GM12878 (cell line): ENCODE measurements at regions not wholly inside any gene's neighbourhood (a gene's known extent, or its start where the extent isn't known, plus 50 kb on each side); places are given as distances from the start of the nearest gene placed in this dataset.
A peak's percentile ranks its signal among the peaks of the same experiment; 100 is the strongest.

Source experiments
- ATAC-seq: fragments of 200-7000 bp; cut with Tn5 transposase; 3 replicates; pipeline ENCODE4 v1.9.1; 2020; ENCODE audit warnings: mild to moderate bottlenecking, moderate library complexity
- BruUV-seq: library from RNA; stranded (reverse); fragments of 400-500 nt; replicated peaks from 2 replicates; lab custom pipeline; 2021; lab: Mats Ljungman, UMichigan
- CTCF ChIA-PET: fragments of 300-600 bp; sonication (Branson Sonifier 250); formaldehyde crosslinking; extraction: SDS; loops from one replicate; lab custom pipeline; 2021; ENCODE audit warnings: inconsistent platforms; lab: Yijun Ruan, JAX
- POLR2A ChIA-PET: fragments of 350-600 bp; formaldehyde crosslinking; extraction: SDS; loops from one replicate; lab custom pipeline; 2021; ENCODE audit warnings: inconsistent platforms; lab: Charles Lee
- RAD21 ChIA-PET: fragments of 300-600 bp; sonication (Branson Sonifier 250); formaldehyde crosslinking; loops from one replicate; lab custom pipeline; 2023; ENCODE audit warnings: antibody characterized with exemption; ENCODE audit not compliant: unreplicated experiment; lab: Charles Lee
- SMC1A ChIA-PET: fragments of 300-600 bp; sonication (Branson Sonifier 250); formaldehyde crosslinking; loops from one replicate; lab custom pipeline; 2023; ENCODE audit not compliant: unreplicated experiment, uncharacterized antibody; lab: Charles Lee
- DNase-seq: peaks from one replicate; pipeline ENCODE4 v3.0.0-alpha.2; 2011; ENCODE audit warnings: low read depth, low spot score
- FAIRE-seq: peaks from 3 replicates; lab custom pipeline; 2011; peaks lifted over from hg19 to GRCh38; lab: Jason Lieb, UNC
- H2AFZ ChIP-seq: 2 replicates; pipeline ENCODE4 v1.6.0; 2011; ENCODE audit warnings: low read depth, low read length, control low read depth; ENCODE audit not compliant: control insufficient read depth
- H3K27ac ChIP-seq: 2 replicates; pipeline ENCODE4 v1.5.1; 2011; ENCODE audit warnings: control low read depth; ENCODE audit not compliant: control insufficient read depth, insufficient read depth
- H3K27me3 ChIP-seq, 2 experiments: replicated peaks in 1 of 2; 2 replicates each; pipeline versions ENCODE4 v1.6.0 to v1.6.1; 2011; ENCODE audit warnings: low read length in 1 of 2; ENCODE audit not compliant: control insufficient read depth in 2 of 2, insufficient read depth in 2 of 2
- H3K36me3 ChIP-seq, 2 experiments: 2 replicates each; pipeline ENCODE4 v1.5.1; 2011; ENCODE audit warnings: low read length in 1 of 2; ENCODE audit not compliant: control insufficient read depth in 2 of 2, insufficient read depth in 2 of 2
- H3K4me1 ChIP-seq: 2 replicates; pipeline ENCODE4 v1.6.1; 2011; ENCODE audit warnings: mild to moderate bottlenecking, low read length, moderate library complexity, mixed read lengths; ENCODE audit not compliant: control insufficient read depth, insufficient read depth
- H3K4me2 ChIP-seq: 2 replicates; pipeline ENCODE4 v1.6.0; 2011; ENCODE audit warnings: control low read depth; ENCODE audit not compliant: control insufficient read depth, insufficient read depth
- H3K4me3 ChIP-seq: fragments of 200-600 bp; sonication (generic); 2 replicates; pipeline ENCODE4 v1.5.1; 2016
- H3K79me2 ChIP-seq: 2 replicates; pipeline ENCODE4 v1.6.0; 2011; ENCODE audit warnings: low read length; ENCODE audit not compliant: control insufficient read depth, insufficient read depth
- H3K9ac ChIP-seq: 2 replicates; pipeline ENCODE4 v1.8.0; 2011; ENCODE audit warnings: low read length, control low read depth, mixed read lengths; ENCODE audit not compliant: control insufficient read depth, insufficient read depth
- H3K9me3 ChIP-seq: replicated peaks from 3 replicates; pipeline ENCODE4 v1.5.1; 2011; ENCODE audit warnings: mild to moderate bottlenecking, low read length; ENCODE audit not compliant: control insufficient read depth, insufficient read depth
- H4K20me1 ChIP-seq: 2 replicates; pipeline ENCODE4 v1.6.0; 2011; ENCODE audit not compliant: control insufficient read depth, insufficient read depth
- HCFC1 ChIP-seq: fragments of 150-350 bp; IDR thresholded peaks from 2 replicates; pipeline ENCODE4 v1.6.1; 2014; ENCODE audit warnings: low read length
- RAD21 ChIP-seq: IDR thresholded peaks from 2 replicates; pipeline ENCODE4 v1.6.1; 2011; ENCODE audit warnings: mild to moderate bottlenecking, low read depth, low read length, moderate library complexity; ENCODE audit not compliant: insufficient read depth
- SMC3 ChIP-seq: IDR thresholded peaks from 2 replicates; pipeline ENCODE4 v1.6.1; 2011; ENCODE audit warnings: low read length, improper control_type of control experiment, borderline replicate concordance
- TCF7 ChIP-seq: IDR thresholded peaks from 2 replicates; pipeline ENCODE4 v1.6.1; 2014; ENCODE audit warnings: antibody characterized with exemption, borderline replicate concordance
- WGBS: methylation state at CpG from one replicate; pipeline ENCODE4 v1.1.6; 2016; ENCODE audit warnings: low lambda C conversion rate; ENCODE audit not compliant: insufficient replicate concordance, insufficient coverage; ENCODE audit errors: missing lambda C conversion rate; 5-methylcytosine and 5-hydroxymethylcytosine counted together
- in situ Hi-C: fragments of 300-500 bp; cut with MboI; formaldehyde crosslinking; loops from 9 replicates; pipeline ENCODE4 v1.14.3; 2018; ENCODE audit warnings: mixed read lengths
- intact Hi-C: fragments of 100-400 bp; cut with micrococcal nuclease; formaldehyde crosslinking; loops from one replicate; pipeline ENCODE4 v1.14.2; 2022; ENCODE audit not compliant: unreplicated experiment
- TF ChIP-seq, protein P1 (sequence below): IDR thresholded peaks from 2 replicates; pipeline ENCODE4 v1.6.1; 2012; ENCODE audit warnings: low read depth, low read length, improper control_type of control experiment
- TF ChIP-seq, protein P2 (sequence below), 3 experiments: IDR thresholded peaks in 2 of 3; conservative IDR thresholded peaks in 1 of 3; 2 replicates each; pipeline ENCODE4 v1.5.1; 2011; ENCODE audit warnings: low read depth in 3 of 3, low read length in 3 of 3, mild to moderate bottlenecking in 3 of 3, control low read depth in 2 of 3, moderate library complexity in 2 of 3, inconsistent platforms in 1 of 3, mixed read lengths in 1 of 3; ENCODE audit not compliant: control insufficient read depth in 2 of 3, insufficient read depth in 1 of 3; ENCODE audit errors: extremely low read depth in 1 of 3

DNA sequence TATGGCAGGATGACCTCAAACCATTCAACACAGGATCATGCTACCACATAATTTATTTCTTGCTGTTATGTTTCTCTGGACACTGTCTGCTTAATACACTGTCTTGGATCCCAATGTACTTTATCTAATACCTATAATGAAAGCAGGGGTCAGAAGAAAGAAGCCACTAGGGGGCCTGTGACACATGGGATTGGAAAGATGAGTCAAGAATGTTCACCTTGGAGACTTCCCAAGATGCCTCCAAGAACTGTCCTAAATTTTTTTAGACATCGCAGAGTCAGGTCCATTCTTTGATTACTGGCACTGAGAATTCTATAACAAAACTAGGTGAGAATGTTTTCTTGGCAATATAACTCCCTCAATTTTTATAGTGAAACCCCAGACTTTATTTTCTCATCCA lies 305.8 kb upstream of the SMARCA2 start:
- Histone ChIP-seq H3K9me3 (no peaks in the 10 kb centered on the region; the same call in 2 of the 3 replicates), H2AFZ (no peak overlapping the region), H3K36me3 (no peaks in the 10 kb centered on the region), H3K4me2 (no peak overlapping the region), H3K4me3 (no peak overlapping the region), H4K20me1 (no peaks in the 10 kb centered on the region), H3K79me2 (no peaks in the 10 kb centered on the region), H3K9ac (no peak overlapping the region), H3K27ac (no peak overlapping the region), H3K4me1 (no peaks in the 10 kb centered on the region), H3K27me3 (no peaks in the 10 kb centered on the region)
- WGBS = 58% methylated on average over 1 of the region's 1 CpG
- TF ChIP-seq, protein P1, sequence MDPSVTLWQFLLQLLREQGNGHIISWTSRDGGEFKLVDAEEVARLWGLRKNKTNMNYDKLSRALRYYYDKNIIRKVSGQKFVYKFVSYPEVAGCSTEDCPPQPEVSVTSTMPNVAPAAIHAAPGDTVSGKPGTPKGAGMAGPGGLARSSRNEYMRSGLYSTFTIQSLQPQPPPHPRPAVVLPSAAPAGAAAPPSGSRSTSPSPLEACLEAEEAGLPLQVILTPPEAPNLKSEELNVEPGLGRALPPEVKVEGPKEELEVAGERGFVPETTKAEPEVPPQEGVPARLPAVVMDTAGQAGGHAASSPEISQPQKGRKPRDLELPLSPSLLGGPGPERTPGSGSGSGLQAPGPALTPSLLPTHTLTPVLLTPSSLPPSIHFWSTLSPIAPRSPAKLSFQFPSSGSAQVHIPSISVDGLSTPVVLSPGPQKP = no peak
- no peak for TF ChIP-seq TCF7
- TF ChIP-seq SMC3 = peak; percentile 52; the same call in 1 of the 2 replicates
- no peak for TF ChIP-seq HCFC1
- peak; percentile 45 for TF ChIP-seq RAD21
- TF ChIP-seq, protein P2, sequence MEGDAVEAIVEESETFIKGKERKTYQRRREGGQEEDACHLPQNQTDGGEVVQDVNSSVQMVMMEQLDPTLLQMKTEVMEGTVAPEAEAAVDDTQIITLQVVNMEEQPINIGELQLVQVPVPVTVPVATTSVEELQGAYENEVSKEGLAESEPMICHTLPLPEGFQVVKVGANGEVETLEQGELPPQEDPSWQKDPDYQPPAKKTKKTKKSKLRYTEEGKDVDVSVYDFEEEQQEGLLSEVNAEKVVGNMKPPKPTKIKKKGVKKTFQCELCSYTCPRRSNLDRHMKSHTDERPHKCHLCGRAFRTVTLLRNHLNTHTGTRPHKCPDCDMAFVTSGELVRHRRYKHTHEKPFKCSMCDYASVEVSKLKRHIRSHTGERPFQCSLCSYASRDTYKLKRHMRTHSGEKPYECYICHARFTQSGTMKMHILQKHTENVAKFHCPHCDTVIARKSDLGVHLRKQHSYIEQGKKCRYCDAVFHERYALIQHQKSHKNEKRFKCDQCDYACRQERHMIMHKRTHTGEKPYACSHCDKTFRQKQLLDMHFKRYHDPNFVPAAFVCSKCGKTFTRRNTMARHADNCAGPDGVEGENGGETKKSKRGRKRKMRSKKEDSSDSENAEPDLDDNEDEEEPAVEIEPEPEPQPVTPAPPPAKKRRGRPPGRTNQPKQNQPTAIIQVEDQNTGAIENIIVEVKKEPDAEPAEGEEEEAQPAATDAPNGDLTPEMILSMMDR (IDR thresholded peaks at IDR 0.05 in 2 of 3, conservative IDR thresholded peaks at IDR 0.05 in 1 of 3; ENCODE audit: control insufficient read depth in 2 of 3, extremely low read depth in 1 of 3, insufficient read depth in 1 of 3, low read depth in 3 of 3, low read length in 3 of 3) = peak; percentile 35 to 58 (median 55); a peak in 4 of 6 replicates
- RAD21 ChIA-PET = interaction anchor here (0.9 to 1.9 kb wide), 4 partner anchors 23 to 230 kb away, joined by 3 to 10 read pairs (median 6); no protein-coding TSS in a partner anchor
- in situ Hi-C loops (no loop called here), intact Hi-C loops (loop anchor here (2.0 to 5.0 kb wide), 2 partner anchors 127 to 233 kb away; no protein-coding TSS in a partner anchor)
- POLR2A ChIA-PET = no interaction called here
- no TSS peak for BruUV-seq
- SMC1A ChIA-PET = interaction anchor here (0.9 to 3.3 kb wide), 13 partner anchors 18 to 401 kb away, joined by 3 to 28 read pairs (median 4); no protein-coding TSS in a partner anchor
- no peak for DNase-seq
- CTCF ChIA-PET = interaction anchor here (0.9 to 3.5 kb wide), 16 partner anchors 11 to 378 kb away, joined by 3 to 24 read pairs (median 4); no protein-coding TSS in a partner anchor
- FAIRE-seq = no peak
- ATAC-seq = peak; percentile 64
